Tibial nerve (tissue), 4 donors: ENCODE measurements at regions not wholly inside any gene's neighbourhood (a gene's known extent, or its start where the extent isn't known, plus 50 kb on each side); places are given as distances from the start of the nearest gene placed in this dataset.

Experiments used
- EP300 ChIP-seq, 2 donors: sonication (generic); formaldehyde crosslinking; IDR thresholded peaks; one replicate each; pipeline ENCODE4 v1.6.1; 2017; ENCODE audit warnings: antibody characterized with exemption in 2 of 2, mild to moderate bottlenecking in 1 of 2
- TF ChIP-seq, protein P1 (sequence below), 5 experiments: fragments of 200-600 bp in 3 of 5; fragments of 450-650 bp in 2 of 5; sonication (generic) in 3 of 5; IDR thresholded peaks; one replicate each; pipeline ENCODE4 v1.5.1; 2016 to 2019; ENCODE audit warnings: antibody characterized with exemption in 5 of 5, mild to moderate bottlenecking in 3 of 5, moderate library complexity in 2 of 5

GRCh38 chr2:5242751-5243150, 449.4 kb upstream of the SOX11 start:
- TF ChIP-seq, protein P1, sequence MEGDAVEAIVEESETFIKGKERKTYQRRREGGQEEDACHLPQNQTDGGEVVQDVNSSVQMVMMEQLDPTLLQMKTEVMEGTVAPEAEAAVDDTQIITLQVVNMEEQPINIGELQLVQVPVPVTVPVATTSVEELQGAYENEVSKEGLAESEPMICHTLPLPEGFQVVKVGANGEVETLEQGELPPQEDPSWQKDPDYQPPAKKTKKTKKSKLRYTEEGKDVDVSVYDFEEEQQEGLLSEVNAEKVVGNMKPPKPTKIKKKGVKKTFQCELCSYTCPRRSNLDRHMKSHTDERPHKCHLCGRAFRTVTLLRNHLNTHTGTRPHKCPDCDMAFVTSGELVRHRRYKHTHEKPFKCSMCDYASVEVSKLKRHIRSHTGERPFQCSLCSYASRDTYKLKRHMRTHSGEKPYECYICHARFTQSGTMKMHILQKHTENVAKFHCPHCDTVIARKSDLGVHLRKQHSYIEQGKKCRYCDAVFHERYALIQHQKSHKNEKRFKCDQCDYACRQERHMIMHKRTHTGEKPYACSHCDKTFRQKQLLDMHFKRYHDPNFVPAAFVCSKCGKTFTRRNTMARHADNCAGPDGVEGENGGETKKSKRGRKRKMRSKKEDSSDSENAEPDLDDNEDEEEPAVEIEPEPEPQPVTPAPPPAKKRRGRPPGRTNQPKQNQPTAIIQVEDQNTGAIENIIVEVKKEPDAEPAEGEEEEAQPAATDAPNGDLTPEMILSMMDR (IDR thresholded peaks at IDR 0.05): no peak
- no peak for TF ChIP-seq EP300 (IDR thresholded peaks at IDR 0.05)
